ENCODE measurements at regions not wholly inside any gene's neighbourhood (a gene's known extent, or its start where the extent isn't known, plus 50 kb on each side); places are given as distances from the start of the nearest gene placed in this dataset.

DNA sequence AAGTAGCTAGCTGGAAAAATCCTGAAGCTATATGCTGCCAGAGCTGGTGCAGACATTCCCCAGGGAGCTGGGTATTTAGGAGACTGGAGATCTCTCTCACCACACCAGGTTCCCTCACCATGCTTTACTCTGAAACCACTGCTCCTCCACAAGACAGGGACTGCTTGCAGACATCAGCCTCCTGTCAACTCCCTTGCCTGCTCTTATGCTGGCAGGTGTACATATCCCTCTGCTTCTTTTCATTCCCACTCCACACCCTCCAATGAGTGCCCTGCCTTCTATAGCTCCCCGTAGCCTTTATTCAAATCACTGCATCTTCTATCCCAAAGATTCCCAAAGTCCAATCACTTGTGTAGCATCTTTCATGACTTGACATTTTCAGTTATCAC lies 380.7 kb downstream of the NFIB start:
- POLR2A ChIA-PET = no interaction called here
- CTCF ChIA-PET = no interaction called here
- TF ChIP-seq ZNF221 (tag by site-specific recombination; IDR thresholded peaks at IDR 0.05; ENCODE audit: borderline replicate concordance) (no peak), ZNF121 (tag by site-specific recombination; IDR thresholded peaks at IDR 0.05) (no peak), ZNF792 (tag by site-specific recombination; IDR thresholded peaks at IDR 0.05) (no peak), ATF2 (tag by site-specific recombination; IDR thresholded peaks at IDR 0.05; ENCODE audit: low read depth) (no peak), ZNF677 (tag by site-specific recombination; IDR thresholded peaks at IDR 0.05) (no peak), BCL11A (tag by site-specific recombination; IDR thresholded peaks at IDR 0.05; ENCODE audit: low read depth) (no peak), SCRT1 (tag by site-specific recombination; IDR thresholded peaks at IDR 0.05; ENCODE audit: borderline replicate concordance) (no peak), ZBTB20 (tag by site-specific recombination; IDR thresholded peaks at IDR 0.05) (no peak), ZNF670 (tag by site-specific recombination; IDR thresholded peaks at IDR 0.05; ENCODE audit: low read depth) (no peak)
- TF ChIP-seq, protein P1, sequence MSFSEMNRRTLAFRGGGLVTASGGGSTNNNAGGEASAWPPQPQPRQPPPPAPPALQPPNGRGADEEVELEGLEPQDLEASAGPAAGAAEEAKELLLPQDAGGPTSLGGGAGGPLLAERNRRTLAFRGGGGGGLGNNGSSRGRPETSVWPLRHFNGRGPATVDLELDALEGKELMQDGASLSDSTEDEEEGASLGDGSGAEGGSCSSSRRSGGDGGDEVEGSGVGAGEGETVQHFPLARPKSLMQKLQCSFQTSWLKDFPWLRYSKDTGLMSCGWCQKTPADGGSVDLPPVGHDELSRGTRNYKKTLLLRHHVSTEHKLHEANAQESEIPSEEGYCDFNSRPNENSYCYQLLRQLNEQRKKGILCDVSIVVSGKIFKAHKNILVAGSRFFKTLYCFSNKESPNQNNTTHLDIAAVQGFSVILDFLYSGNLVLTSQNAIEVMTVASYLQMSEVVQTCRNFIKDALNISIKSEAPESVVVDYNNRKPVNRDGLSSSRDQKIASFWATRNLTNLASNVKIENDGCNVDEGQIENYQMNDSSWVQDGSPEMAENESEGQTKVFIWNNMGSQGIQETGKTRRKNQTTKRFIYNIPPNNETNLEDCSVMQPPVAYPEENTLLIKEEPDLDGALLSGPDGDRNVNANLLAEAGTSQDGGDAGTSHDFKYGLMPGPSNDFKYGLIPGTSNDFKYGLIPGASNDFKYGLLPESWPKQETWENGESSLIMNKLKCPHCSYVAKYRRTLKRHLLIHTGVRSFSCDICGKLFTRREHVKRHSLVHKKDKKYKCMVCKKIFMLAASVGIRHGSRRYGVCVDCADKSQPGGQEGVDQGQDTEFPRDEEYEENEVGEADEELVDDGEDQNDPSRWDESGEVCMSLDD (tag by site-specific recombination; IDR thresholded peaks at IDR 0.05) = no peak
- Histone ChIP-seq H3K4me3 (ENCODE audit: low read depth, low read length) (no peak overlapping the region), H3K4me1 (ENCODE audit: control insufficient read depth, insufficient read depth, low read length) (no peaks in the 10 kb centered on the region), H3K27ac (ENCODE audit: extremely low read depth, low read depth, low read length) (no peak overlapping the region), H3K36me3 (ENCODE audit: control insufficient read depth in 2 of 2, insufficient read depth in 1 of 2, low read length in 2 of 2) (no peaks in the 10 kb centered on the region), H3K9me3 (ENCODE audit: control insufficient read depth, insufficient read depth, low read depth, low read length) (no peaks in the 10 kb centered on the region)

GRCh38 chr9:13932528-13933267 lies 381.2 kb downstream of the NFIB start:
- ChIA-PET CTCF (interaction anchor here (0.6 kb wide), 1 partner anchor 13 kb away, joined by 3 read pairs; no protein-coding TSS in a partner anchor), POLR2A (no interaction called here)
- TF ChIP-seq HOXD13 (CRISPR knock-in tag; IDR thresholded peaks at IDR 0.05; ENCODE audit: borderline replicate concordance) = no peak
- no peak for TF ChIP-seq ZBTB6 (tag by site-specific recombination; IDR thresholded peaks at IDR 0.05)
- no peak for TF ChIP-seq ZNF585B (tag by site-specific recombination; IDR thresholded peaks at IDR 0.05)
- no peak for TF ChIP-seq GLIS2 (tag by site-specific recombination; IDR thresholded peaks at IDR 0.05)
- no peak for TF ChIP-seq ZNF48 (tag by site-specific recombination; IDR thresholded peaks at IDR 0.05)
- Histone ChIP-seq H3K4me3 (ENCODE audit: low read depth, low read length) (no peak overlapping the region), H3K36me3 (ENCODE audit: control insufficient read depth in 2 of 2, insufficient read depth in 1 of 2, low read length in 2 of 2) (no peaks in the 10 kb centered on the region), H3K4me1 (ENCODE audit: control insufficient read depth, insufficient read depth, low read length) (no peaks in the 10 kb centered on the region), H3K27ac (ENCODE audit: extremely low read depth, low read depth, low read length) (no peak overlapping the region), H3K9me3 (ENCODE audit: control insufficient read depth, insufficient read depth, low read depth, low read length) (no peaks in the 10 kb centered on the region)

DNA sequence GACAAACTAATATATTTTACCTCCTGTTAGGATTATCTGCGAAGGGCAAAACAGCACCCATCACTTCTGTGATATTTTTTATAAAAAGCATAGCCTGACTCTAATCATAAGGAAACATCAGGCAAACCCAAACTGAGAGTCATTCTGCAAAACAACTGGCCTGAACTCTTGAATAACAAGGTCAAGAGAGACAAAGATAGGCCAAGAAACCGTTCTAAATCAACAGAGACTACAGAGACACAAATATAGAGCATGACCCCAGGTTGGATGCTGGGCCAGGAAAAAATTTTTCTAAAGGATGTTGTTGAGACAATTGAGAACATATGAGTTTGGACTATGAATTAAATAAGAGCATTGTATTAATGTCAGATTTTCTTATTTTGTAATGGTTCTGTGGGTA lies 384.9 kb downstream of the NFIB start:
- POLR2A ChIA-PET = no interaction called here
- no peak overlapping the region for H3K4me3 ChIP-seq (ENCODE audit: low read depth, low read length)
- CTCF ChIA-PET = no interaction called here
- TF ChIP-seq ZNF2 (tag by site-specific recombination; IDR thresholded peaks at IDR 0.05) (no peak), ZNF10 (tag by site-specific recombination; IDR thresholded peaks at IDR 0.05) (no peak), ZNF266 (tag by site-specific recombination; IDR thresholded peaks at IDR 0.05; ENCODE audit: low read depth) (no peak), ZBTB7A (tag by site-specific recombination; IDR thresholded peaks at IDR 0.05; ENCODE audit: low read depth) (no peak), ZNF146 (tag by site-specific recombination; IDR thresholded peaks at IDR 0.05) (no peak), SALL2 (tag by site-specific recombination; IDR thresholded peaks at IDR 0.05; ENCODE audit: borderline replicate concordance) (no peak), REPIN1 (tag by site-specific recombination; IDR thresholded peaks at IDR 0.05; ENCODE audit: low read depth) (no peak), ZNF670 (tag by site-specific recombination; IDR thresholded peaks at IDR 0.05; ENCODE audit: low read depth) (no peak), GLIS2 (tag by site-specific recombination; IDR thresholded peaks at IDR 0.05) (no peak)
- no peaks in the 10 kb centered on the region for H3K36me3 ChIP-seq (ENCODE audit: control insufficient read depth in 2 of 2, insufficient read depth in 1 of 2, low read length in 2 of 2)
- H3K9me3 ChIP-seq (ENCODE audit: control insufficient read depth, insufficient read depth, low read depth, low read length) = no peaks in the 10 kb centered on the region
- H3K27ac ChIP-seq (ENCODE audit: extremely low read depth, low read depth, low read length) = no peak overlapping the region
- no peaks in the 10 kb centered on the region for H3K4me1 ChIP-seq (ENCODE audit: control insufficient read depth, insufficient read depth, low read length)

All from HEK293 (cell line).